Subcutaneous abdominal adipose tissue (tissue), 5 donors: ENCODE measurements at regions not wholly inside any gene's neighbourhood (a gene's known extent, or its start where the extent isn't known, plus 50 kb on each side); places are given as distances from the start of the nearest gene placed in this dataset.

Experiments
- H3K27ac ChIP-seq: one replicate; pipeline ENCODE4 v1.7.0; 2013; ENCODE audit warnings: low read depth, mild to moderate bottlenecking, inconsistent platforms, low read length, moderate library complexity
- H3K27me3 ChIP-seq, 5 donors: one replicate each; pipeline ENCODE4 v1.7.0; 2013; ENCODE audit warnings: low read length in 5 of 5, inconsistent platforms in 1 of 5; ENCODE audit not compliant: control insufficient read depth in 5 of 5, insufficient read depth in 4 of 5
- H3K36me3 ChIP-seq, 5 donors: one replicate each; pipeline ENCODE4 v1.7.0; 2013; ENCODE audit warnings: low read length in 5 of 5; ENCODE audit not compliant: control insufficient read depth in 5 of 5, insufficient read depth in 5 of 5
- H3K4me1 ChIP-seq, 5 donors: one replicate each; pipeline ENCODE4 v1.7.0; 2013; ENCODE audit warnings: low read length in 5 of 5, mild to moderate bottlenecking in 3 of 5, moderate library complexity in 1 of 5; ENCODE audit not compliant: control insufficient read depth in 5 of 5, insufficient read depth in 5 of 5
- H3K4me3 ChIP-seq, 5 donors: one replicate each; pipeline ENCODE4 v1.7.0; 2013; ENCODE audit warnings: low read length in 5 of 5, low read depth in 1 of 5
- H3K9ac ChIP-seq, 5 donors: one replicate each; pipeline ENCODE4 v1.7.0; 2013; ENCODE audit warnings: low read length in 5 of 5, mild to moderate bottlenecking in 4 of 5, moderate library complexity in 3 of 5
- H3K9me3 ChIP-seq, 5 donors: one replicate each; pipeline ENCODE4 v1.7.0; 2013; ENCODE audit warnings: low read length in 5 of 5; ENCODE audit not compliant: control insufficient read depth in 5 of 5
- donor health status: healthy.
- donor health status: healthy.
- donor health status: healthy.
- donor health status: healthy.
- donor health status: healthy.

GRCh38 chr12:97616946-97617345 lies 154.3 kb downstream of the RMST start:
- Histone ChIP-seq H3K27me3 (no peaks in the 10 kb centered on the region), H3K9ac (no peak overlapping the region), H3K4me1 (no peaks in the 10 kb centered on the region), H3K36me3 (no peaks in the 10 kb centered on the region), H3K9me3 (peaks cover 0 to 8% (median 0%) of the 10 kb centered on the region in 5 donors), H3K4me3 (no peak overlapping the region), H3K27ac (no peak overlapping the region)

DNA sequence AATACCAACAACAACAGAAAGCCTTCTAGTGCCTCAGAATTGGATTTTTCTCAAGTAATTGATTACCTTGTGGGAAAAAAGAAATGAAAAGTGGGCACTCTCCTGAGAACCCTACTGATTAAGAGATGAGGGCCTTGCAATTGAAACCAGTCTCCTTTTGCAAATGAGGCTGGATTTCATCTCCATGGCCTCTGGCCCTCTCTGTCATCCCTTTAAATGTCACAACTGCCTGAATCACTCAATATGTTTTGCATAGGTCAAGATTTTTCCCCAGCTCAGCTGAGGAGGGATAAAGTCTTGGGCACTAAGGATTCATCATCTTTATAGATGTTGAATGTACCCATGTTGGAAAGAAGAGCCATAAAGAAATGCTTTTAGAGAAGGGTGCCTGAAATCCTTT lies 166.4 kb downstream of the RMST start:
- Histone ChIP-seq H3K9ac (no peak overlapping the region), H3K4me1 (no peaks in the 10 kb centered on the region), H3K27ac (no peak overlapping the region), H3K27me3 (no peaks in the 10 kb centered on the region), H3K4me3 (no peak overlapping the region), H3K36me3 (no peaks in the 10 kb centered on the region), H3K9me3 (no peaks in the 10 kb centered on the region)

DNA sequence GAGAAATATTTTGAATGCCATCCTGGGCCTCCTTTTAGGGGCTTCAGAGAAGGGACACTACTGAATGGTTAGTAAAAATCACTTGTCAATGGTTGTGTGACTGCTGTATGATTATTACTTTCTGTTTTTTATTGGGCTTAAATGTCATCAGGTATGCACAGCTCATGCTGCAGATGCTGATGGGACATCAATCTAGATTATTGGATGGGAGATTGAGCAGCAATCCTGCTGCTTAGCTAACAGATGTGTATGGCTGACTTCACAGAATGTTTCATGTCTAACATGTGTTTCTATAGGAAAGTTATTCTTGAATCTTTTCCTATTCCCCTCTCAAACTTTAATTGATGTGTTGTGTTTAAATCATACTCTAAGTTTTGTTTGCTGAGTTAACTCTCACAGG lies 166.8 kb downstream of the RMST start:
- Histone ChIP-seq H3K9ac (no peak overlapping the region), H3K27me3 (no peaks in the 10 kb centered on the region), H3K4me3 (no peak overlapping the region), H3K9me3 (no peaks in the 10 kb centered on the region), H3K36me3 (no peaks in the 10 kb centered on the region), H3K4me1 (peaks cover 0 to 3% (median 0%) of the 10 kb centered on the region in 5 donors), H3K27ac (no peak overlapping the region)

DNA sequence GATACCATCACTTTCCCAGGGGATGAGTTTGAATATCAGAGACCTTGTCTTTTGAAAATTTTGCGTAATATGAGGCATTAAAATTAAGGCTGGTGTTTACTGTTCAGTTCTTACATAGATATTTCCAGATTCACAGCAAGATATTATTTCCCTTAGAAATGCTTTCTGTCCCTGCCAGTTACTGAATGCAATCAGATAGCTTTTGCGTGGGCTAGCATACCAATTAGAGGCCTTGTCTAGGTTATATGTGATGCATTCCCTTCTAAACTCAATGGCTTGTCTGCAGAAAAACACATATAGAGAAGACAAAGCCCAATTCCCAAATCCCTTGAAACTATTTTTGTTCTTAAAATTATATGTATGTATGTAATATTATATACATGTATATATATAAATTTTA lies 167.8 kb downstream of the RMST start:
- no peak overlapping the region for H3K4me3 ChIP-seq
- no peaks in the 10 kb centered on the region for H3K9me3 ChIP-seq

GRCh38 chr12:97630875-97631274 lies 168.3 kb downstream of the RMST start:
- Histone ChIP-seq H3K4me1 (peaks cover 0 to 3% (median 0%) of the 10 kb centered on the region in 5 donors), H3K36me3 (no peaks in the 10 kb centered on the region), H3K4me3 (no peak overlapping the region), H3K27me3 (no peaks in the 10 kb centered on the region), H3K27ac (no peak overlapping the region), H3K9me3 (no peaks in the 10 kb centered on the region), H3K9ac (no peak overlapping the region)

More for the DNA sequence above, 167.8 kb downstream of the RMST start:
- H3K27ac ChIP-seq, result no peak overlapping the region
- H3K9ac ChIP-seq, result no peak overlapping the region
- H3K4me1 ChIP-seq, result peaks cover 0 to 3% (median 0%) of the 10 kb centered on the region in 5 donors
- no peaks in the 10 kb centered on the region for H3K36me3 ChIP-seq
- no peaks in the 10 kb centered on the region for H3K27me3 ChIP-seq

- Histone ChIP-seq H3K36me3 (no peaks in the 10 kb centered on the region), H3K27ac (no peak overlapping the region), H3K4me1 (peaks cover 0 to 3% (median 0%) of the 10 kb centered on the region in 5 donors), H3K9ac (no peak overlapping the region), H3K27me3 (no peaks in the 10 kb centered on the region), H3K9me3 (peaks cover 0 to 2% (median 0%) of the 10 kb centered on the region in 5 donors), H3K4me3 (no peak overlapping the region)
These were observed 175.2 kb downstream of the RMST start for GRCh38 chr12:97637770-97638169.

DNA sequence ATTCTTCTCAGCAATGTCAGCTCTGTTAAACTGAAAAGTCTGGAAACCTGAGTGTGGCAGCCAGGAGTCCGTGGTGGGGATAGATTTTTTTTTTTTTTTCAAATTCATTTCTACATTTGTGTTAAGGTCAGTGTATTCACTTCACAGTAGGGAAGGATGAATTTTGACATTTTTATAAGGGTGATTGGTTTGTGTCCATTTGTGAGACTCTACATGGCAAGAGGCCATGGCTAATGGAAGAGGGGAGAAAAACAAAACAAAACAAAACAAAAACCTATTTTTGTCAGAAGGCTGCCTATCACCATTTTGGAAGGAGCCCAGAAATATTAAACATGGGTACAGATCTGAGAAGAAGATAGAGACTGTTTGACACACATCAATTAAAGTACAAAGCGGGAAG lies 176.1 kb downstream of the RMST start:
- peaks cover 0 to 3% (median 0%) of the 10 kb centered on the region in 5 donors for H3K4me1 ChIP-seq
- no peak overlapping the region for H3K9ac ChIP-seq
- H3K9me3 ChIP-seq, result peaks cover 0 to 2% (median 0%) of the 10 kb centered on the region in 5 donors
- no peak overlapping the region for H3K4me3 ChIP-seq
- H3K27me3 ChIP-seq, result no peaks in the 10 kb centered on the region
- no peaks in the 10 kb centered on the region for H3K36me3 ChIP-seq
- H3K27ac ChIP-seq, result no peak overlapping the region

DNA sequence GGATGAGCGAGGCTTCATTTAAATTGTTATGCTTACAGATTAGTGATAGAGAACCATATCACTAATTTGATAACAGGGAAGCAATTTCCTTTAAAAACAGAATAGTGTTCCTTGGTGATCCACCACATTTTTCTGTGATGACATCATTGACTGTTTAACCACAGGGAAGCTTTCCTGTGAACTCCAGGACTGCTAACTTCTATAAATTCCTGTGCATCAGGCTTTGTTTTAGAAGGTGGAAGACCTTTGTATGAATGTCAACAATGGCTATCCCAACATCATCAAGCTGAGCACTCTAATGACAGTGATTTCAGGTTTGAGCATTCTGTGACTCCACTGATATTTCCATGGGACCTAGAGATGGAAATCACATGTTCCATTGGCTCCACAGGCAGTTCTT lies 177.1 kb downstream of the RMST start:
- Histone ChIP-seq H3K4me3 (no peak overlapping the region), H3K9me3 (peaks cover 0 to 2% (median 0%) of the 10 kb centered on the region in 5 donors), H3K9ac (no peak overlapping the region), H3K27me3 (no peaks in the 10 kb centered on the region), H3K27ac (no peak overlapping the region), H3K36me3 (no peaks in the 10 kb centered on the region), H3K4me1 (no peaks in the 10 kb centered on the region)

GRCh38 chr12:97640826-97641225 lies 178.2 kb downstream of the RMST start:
- Histone ChIP-seq H3K4me1 (no peaks in the 10 kb centered on the region), H3K9ac (no peak overlapping the region), H3K27ac (no peak overlapping the region), H3K9me3 (peaks cover 0 to 2% (median 0%) of the 10 kb centered on the region in 5 donors), H3K27me3 (no peaks in the 10 kb centered on the region), H3K4me3 (no peak overlapping the region), H3K36me3 (no peaks in the 10 kb centered on the region)

GRCh38 chr12:97642911-97643310 lies 180.3 kb downstream of the RMST start:
- Histone ChIP-seq H3K9ac (no peak overlapping the region), H3K36me3 (no peaks in the 10 kb centered on the region), H3K4me1 (no peaks in the 10 kb centered on the region), H3K9me3 (no peaks in the 10 kb centered on the region), H3K4me3 (no peak overlapping the region), H3K27ac (no peak overlapping the region), H3K27me3 (no peaks in the 10 kb centered on the region)

- no peak overlapping the region for H3K9ac ChIP-seq
- H3K4me1 ChIP-seq, result no peaks in the 10 kb centered on the region
- no peak overlapping the region for H3K27ac ChIP-seq
- no peaks in the 10 kb centered on the region for H3K9me3 ChIP-seq
- H3K27me3 ChIP-seq, result no peaks in the 10 kb centered on the region
- no peak overlapping the region for H3K4me3 ChIP-seq
- H3K36me3 ChIP-seq, result no peaks in the 10 kb centered on the region
These were observed 181.3 kb downstream of the RMST start for GRCh38 chr12:97643924-97644323.
